GM12878 (cell line): ENCODE measurements at regions not wholly inside any gene's neighbourhood (a gene's known extent, or its start where the extent isn't known, plus 50 kb on each side); places are given as distances from the start of the nearest gene placed in this dataset.

ENCODE experiments used
- ATAC-seq: fragments of 200-7000 bp; cut with Tn5 transposase; 3 replicates; pipeline ENCODE4 v1.9.1; 2020; ENCODE audit warnings: mild to moderate bottlenecking, moderate library complexity
- BruUV-seq: library from RNA; stranded (reverse); fragments of 400-500 nt; replicated peaks from 2 replicates; lab custom pipeline; 2021; lab: Mats Ljungman, UMichigan
- CTCF ChIA-PET: fragments of 300-600 bp; sonication (Branson Sonifier 250); formaldehyde crosslinking; extraction: SDS; loops from one replicate; lab custom pipeline; 2021; ENCODE audit warnings: inconsistent platforms; lab: Yijun Ruan, JAX
- POLR2A ChIA-PET: fragments of 350-600 bp; formaldehyde crosslinking; extraction: SDS; loops from one replicate; lab custom pipeline; 2021; ENCODE audit warnings: inconsistent platforms; lab: Charles Lee
- RAD21 ChIA-PET: fragments of 300-600 bp; sonication (Branson Sonifier 250); formaldehyde crosslinking; loops from one replicate; lab custom pipeline; 2023; ENCODE audit warnings: antibody characterized with exemption; ENCODE audit not compliant: unreplicated experiment; lab: Charles Lee
- SMC1A ChIA-PET: fragments of 300-600 bp; sonication (Branson Sonifier 250); formaldehyde crosslinking; loops from one replicate; lab custom pipeline; 2023; ENCODE audit not compliant: unreplicated experiment, uncharacterized antibody; lab: Charles Lee
- DNase-seq: peaks from one replicate; pipeline ENCODE4 v3.0.0-alpha.2; 2011; ENCODE audit warnings: low read depth, low spot score
- FAIRE-seq: peaks from 3 replicates; lab custom pipeline; 2011; peaks lifted over from hg19 to GRCh38; lab: Jason Lieb, UNC
- H2AFZ ChIP-seq: 2 replicates; pipeline ENCODE4 v1.6.0; 2011; ENCODE audit warnings: low read depth, low read length, control low read depth; ENCODE audit not compliant: control insufficient read depth
- H3K27ac ChIP-seq: 2 replicates; pipeline ENCODE4 v1.5.1; 2011; ENCODE audit warnings: control low read depth; ENCODE audit not compliant: control insufficient read depth, insufficient read depth
- H3K27me3 ChIP-seq, 2 experiments: replicated peaks in 1 of 2; 2 replicates each; pipeline versions ENCODE4 v1.6.0 to v1.6.1; 2011; ENCODE audit warnings: low read length in 1 of 2; ENCODE audit not compliant: control insufficient read depth in 2 of 2, insufficient read depth in 2 of 2
- H3K36me3 ChIP-seq, 2 experiments: 2 replicates each; pipeline ENCODE4 v1.5.1; 2011; ENCODE audit warnings: low read length in 1 of 2; ENCODE audit not compliant: control insufficient read depth in 2 of 2, insufficient read depth in 2 of 2
- H3K4me1 ChIP-seq: 2 replicates; pipeline ENCODE4 v1.6.1; 2011; ENCODE audit warnings: mild to moderate bottlenecking, low read length, moderate library complexity, mixed read lengths; ENCODE audit not compliant: control insufficient read depth, insufficient read depth
- H3K4me2 ChIP-seq: 2 replicates; pipeline ENCODE4 v1.6.0; 2011; ENCODE audit warnings: control low read depth; ENCODE audit not compliant: control insufficient read depth, insufficient read depth
- H3K4me3 ChIP-seq: fragments of 200-600 bp; sonication (generic); 2 replicates; pipeline ENCODE4 v1.5.1; 2016
- H3K79me2 ChIP-seq: 2 replicates; pipeline ENCODE4 v1.6.0; 2011; ENCODE audit warnings: low read length; ENCODE audit not compliant: control insufficient read depth, insufficient read depth
- H3K9ac ChIP-seq: 2 replicates; pipeline ENCODE4 v1.8.0; 2011; ENCODE audit warnings: low read length, control low read depth, mixed read lengths; ENCODE audit not compliant: control insufficient read depth, insufficient read depth
- H3K9me3 ChIP-seq: replicated peaks from 3 replicates; pipeline ENCODE4 v1.5.1; 2011; ENCODE audit warnings: mild to moderate bottlenecking, low read length; ENCODE audit not compliant: control insufficient read depth, insufficient read depth
- H4K20me1 ChIP-seq: 2 replicates; pipeline ENCODE4 v1.6.0; 2011; ENCODE audit not compliant: control insufficient read depth, insufficient read depth
- ATF2 ChIP-seq: IDR thresholded peaks from 2 replicates; pipeline ENCODE4 v1.6.1; 2012; ENCODE audit warnings: low read length, inconsistent platforms
- BRCA1 ChIP-seq: IDR thresholded peaks from 2 replicates; pipeline ENCODE4 v1.6.1; 2011; ENCODE audit warnings: low read depth, low read length, improper control_type of control experiment
- CEBPZ ChIP-seq: fragments of 150-350 bp; IDR thresholded peaks from 2 replicates; pipeline ENCODE4 v1.6.1; 2016; ENCODE audit warnings: low read depth, low read length
- CHD1 ChIP-seq: IDR thresholded peaks from 2 replicates; pipeline ENCODE4 v1.6.1; 2012; ENCODE audit warnings: low read depth, low read length, improper control_type of control experiment
- CHD4 ChIP-seq: fragments of 200-600 bp; sonication (generic); IDR thresholded peaks from 2 replicates; pipeline ENCODE4 v1.6.1; 2016; ENCODE audit warnings: mild to moderate bottlenecking
- CUX1 ChIP-seq: IDR thresholded peaks from 2 replicates; pipeline ENCODE4 v1.6.1; 2012; ENCODE audit warnings: improper control_type of control experiment, low read depth, low read length; ENCODE audit not compliant: insufficient replicate concordance
- FOXM1 ChIP-seq: IDR thresholded peaks from 2 replicates; pipeline ENCODE4 v1.6.1; 2012; ENCODE audit warnings: low read depth, mild to moderate bottlenecking, inconsistent platforms, low read length, moderate library complexity
- HDAC2 ChIP-seq: fragments of 200-600 bp; sonication (generic); IDR thresholded peaks from 2 replicates; pipeline ENCODE4 v1.6.1; 2017
- HSF1 ChIP-seq: fragments of 150-350 bp; IDR thresholded peaks from 2 replicates; pipeline ENCODE4 v1.6.1; 2014; ENCODE audit warnings: mild to moderate bottlenecking, low read depth, low read length
- MAX ChIP-seq: IDR thresholded peaks from 2 replicates; pipeline ENCODE4 v1.6.1; 2012; ENCODE audit warnings: low read depth, low read length, improper control_type of control experiment
- MTA2 ChIP-seq: fragments of 450-650 bp; IDR thresholded peaks from 2 replicates; pipeline ENCODE4 v1.6.1; 2016; ENCODE audit warnings: low read depth, mild to moderate bottlenecking, moderate library complexity
- SUZ12 ChIP-seq: fragments of 200-600 bp; sonication (generic); IDR thresholded peaks from one replicate; pipeline ENCODE4 v1.6.1; 2018; ENCODE audit warnings: antibody characterized with exemption, mild to moderate bottlenecking; ENCODE audit not compliant: unreplicated experiment
- ZNF384 ChIP-seq: IDR thresholded peaks from 2 replicates; pipeline ENCODE4 v1.6.1; 2012; ENCODE audit warnings: low read depth, mild to moderate bottlenecking, low read length, improper control_type of control experiment, borderline replicate concordance
- WGBS: methylation state at CpG from one replicate; pipeline ENCODE4 v1.1.6; 2016; ENCODE audit warnings: low lambda C conversion rate; ENCODE audit not compliant: insufficient replicate concordance, insufficient coverage; ENCODE audit errors: missing lambda C conversion rate; 5-methylcytosine and 5-hydroxymethylcytosine counted together
- in situ Hi-C: fragments of 300-500 bp; cut with MboI; formaldehyde crosslinking; loops from 9 replicates; pipeline ENCODE4 v1.14.3; 2018; ENCODE audit warnings: mixed read lengths
- intact Hi-C: fragments of 100-400 bp; cut with micrococcal nuclease; formaldehyde crosslinking; loops from one replicate; pipeline ENCODE4 v1.14.2; 2022; ENCODE audit not compliant: unreplicated experiment

GRCh38 chr2:103627301-103627700, 865.5 kb downstream of the TMEM182 start:
- no peak for DNase-seq
- BruUV-seq, result no TSS peak
- Histone ChIP-seq H3K79me2 (no peaks in the 10 kb centered on the region), H4K20me1 (no peaks in the 10 kb centered on the region), H3K27ac (no peak overlapping the region), H3K9ac (no peak overlapping the region), H3K9me3 (no peaks in the 10 kb centered on the region; the same call in 2 of the 3 replicates), H3K4me1 (no peaks in the 10 kb centered on the region), H3K4me2 (no peak overlapping the region), H3K4me3 (no peak overlapping the region), H3K27me3 (no peaks in the 10 kb centered on the region), H2AFZ (no peak overlapping the region), H3K36me3 (no peaks in the 10 kb centered on the region)
- WGBS, result 0% methylated on average over 1 of the region's 1 CpG
- POLR2A ChIA-PET, result no interaction called here
- no peak for FAIRE-seq
- intact Hi-C loops, result no loop called here
- RAD21 ChIA-PET, result no interaction called here
- CTCF ChIA-PET, result no interaction called here
- in situ Hi-C loops, result no loop called here
- SMC1A ChIA-PET, result no interaction called here
- ATAC-seq, result no peak
- TF ChIP-seq CHD4, result no peak
- no peak for TF ChIP-seq CHD1
- no peak for TF ChIP-seq CUX1
- TF ChIP-seq ATF2, result no peak
- TF ChIP-seq MTA2, result no peak
- no peak for TF ChIP-seq HSF1
- TF ChIP-seq FOXM1, result no peak
- TF ChIP-seq BRCA1, result no peak
- no peak for TF ChIP-seq ZNF384
- TF ChIP-seq MAX, result no peak
- no peak for TF ChIP-seq SUZ12
- TF ChIP-seq CEBPZ, result no peak
- TF ChIP-seq HDAC2, result no peak
